ENCODE measurements at regions not wholly inside any gene's neighbourhood (a gene's known extent, or its start where the extent isn't known, plus 50 kb on each side); places are given as distances from the start of the nearest gene placed in this dataset.

- TF ChIP-seq CTCF (IDR thresholded peaks at IDR 0.05): no peak
- no peak for TF ChIP-seq ZFX (IDR thresholded peaks at IDR 0.05; ENCODE audit: borderline replicate concordance)
Observed at GRCh38 chr9:106724566-106724965, 138.4 kb upstream of the ZNF462 start.

All from 22Rv1 (cell line).